Activated naive CD4-positive, alpha-beta T cell treated with anti-CD3 and anti-CD28 coated beads, Interleukin-2, amount 10 ng/mL, durations not matched to agents 7 days and 5 days (primary cell): ENCODE measurements at regions not wholly inside any gene's neighbourhood (a gene's known extent, or its start where the extent isn't known, plus 50 kb on each side); places are given as distances from the start of the nearest gene placed in this dataset.

ENCODE experiments used
- CTCF ChIA-PET: fragments of 350-600 bp; sonication (Branson Sonifier 250); formaldehyde crosslinking; loops from one replicate; lab custom pipeline; 2021; ENCODE audit warnings: antibody characterized with exemption; lab: Charles Lee
- DNase-seq: peaks from one replicate; pipeline ENCODE4 v3.0.0-alpha.2; 2020
- H3K27ac Mint-ChIP-seq: one replicate; pipeline ENCODE4 v1.8.0; 2021; ENCODE audit warnings: mild to moderate bottlenecking, moderate library complexity, mixed read lengths
- H3K27me3 Mint-ChIP-seq: one replicate; pipeline ENCODE4 v1.8.0; 2021; ENCODE audit warnings: mild to moderate bottlenecking, mixed read lengths
- H3K36me3 Mint-ChIP-seq: one replicate; pipeline ENCODE4 v1.8.0; 2021; ENCODE audit warnings: mixed read lengths
- H3K4me1 Mint-ChIP-seq: one replicate; pipeline ENCODE4 v1.8.0; 2021; ENCODE audit warnings: mixed read lengths
- H3K4me3 Mint-ChIP-seq: one replicate; pipeline ENCODE4 v1.8.0; 2021; ENCODE audit warnings: mild to moderate bottlenecking, moderate library complexity, mixed read lengths
- H3K9me3 Mint-ChIP-seq: one replicate; pipeline ENCODE4 v1.8.0; 2021; ENCODE audit warnings: mixed read lengths

GRCh38 chr1:187629075-187629474 is 800.3 kb downstream of the PLA2G4A start:
- CTCF ChIA-PET, result no interaction called here
- Mint-ChIP-seq H3K4me3 (no peak overlapping the region), H3K9me3 (peaks cover 6% of the 10 kb centered on the region)

DNA sequence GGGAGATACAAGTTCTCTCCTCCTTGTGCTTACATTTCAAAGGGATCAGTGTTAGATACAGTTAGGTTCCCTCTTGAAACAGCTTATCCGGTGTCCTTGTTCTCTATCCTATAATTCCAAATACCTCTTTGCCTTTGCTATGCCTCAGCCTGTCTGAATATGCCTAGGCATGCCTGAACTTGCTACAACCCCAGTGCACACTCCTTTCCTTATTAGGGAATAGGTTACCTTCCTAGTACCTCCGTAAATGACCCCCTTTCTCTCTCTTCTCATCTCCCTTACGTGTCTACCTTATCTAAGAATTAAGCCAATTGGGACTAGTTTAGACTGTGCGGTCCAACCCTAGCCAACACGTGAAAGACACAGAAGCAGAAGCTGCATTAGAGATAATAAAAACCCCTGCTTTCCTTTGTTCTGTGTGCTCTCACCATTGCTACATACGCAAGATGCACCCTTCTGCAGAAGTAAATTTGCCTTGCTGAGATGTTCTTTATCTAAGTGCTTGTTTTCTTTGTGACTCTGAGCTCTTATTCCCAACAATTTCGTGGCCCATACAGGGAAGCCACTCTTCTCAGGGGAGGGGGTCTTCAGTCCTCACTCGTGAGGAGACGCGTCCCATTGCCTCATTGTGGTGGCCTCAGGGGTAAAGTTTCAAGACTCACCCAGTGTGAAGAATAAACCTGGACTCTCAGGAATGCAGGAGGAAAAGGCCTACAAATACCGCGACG is 802.1 kb downstream of the PLA2G4A start:
- no peaks in the 10 kb centered on the region for H3K36me3 Mint-ChIP-seq

More at GRCh38 chr1:187629075-187629474, 800.3 kb downstream of the PLA2G4A start:
- no peaks in the 10 kb centered on the region for H3K27me3 Mint-ChIP-seq
- no peaks in the 10 kb centered on the region for H3K4me1 Mint-ChIP-seq
- H3K36me3 Mint-ChIP-seq, result no peaks in the 10 kb centered on the region
- H3K27ac Mint-ChIP-seq, result no peak overlapping the region
- no peak for DNase-seq

DNA sequence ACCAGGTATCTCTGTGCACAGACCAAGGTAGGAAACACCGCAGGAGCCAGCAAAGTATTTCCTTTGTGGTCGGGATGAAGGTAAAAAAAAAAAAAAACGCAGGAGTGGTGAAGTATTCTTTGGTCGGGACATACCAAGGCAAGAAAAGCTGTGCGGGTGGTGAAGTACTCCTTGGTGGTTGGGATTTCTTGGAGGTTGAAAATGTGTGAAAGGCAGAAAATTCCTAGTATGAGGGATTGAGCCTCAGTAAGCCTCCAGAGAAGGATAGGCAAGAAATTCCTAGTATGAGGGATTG is 802.6 kb downstream of the PLA2G4A start:
- CTCF ChIA-PET, result no interaction called here
- H3K36me3 Mint-ChIP-seq, result no peaks in the 10 kb centered on the region
- no peak for DNase-seq
- H3K4me3 Mint-ChIP-seq, result no peak overlapping the region
- no peaks in the 10 kb centered on the region for H3K27me3 Mint-ChIP-seq
- no peaks in the 10 kb centered on the region for H3K4me1 Mint-ChIP-seq
- H3K9me3 Mint-ChIP-seq, result peaks cover 7% of the 10 kb centered on the region
- no peak overlapping the region for H3K27ac Mint-ChIP-seq

More for the DNA sequence above, 802.1 kb downstream of the PLA2G4A start:
- peaks cover 6% of the 10 kb centered on the region for H3K9me3 Mint-ChIP-seq
- DNase-seq, result no peak
- H3K4me3 Mint-ChIP-seq, result no peak overlapping the region
- H3K27me3 Mint-ChIP-seq, result no peaks in the 10 kb centered on the region
- CTCF ChIA-PET, result no interaction called here
- no peak overlapping the region for H3K27ac Mint-ChIP-seq
- H3K4me1 Mint-ChIP-seq, result no peaks in the 10 kb centered on the region

DNA sequence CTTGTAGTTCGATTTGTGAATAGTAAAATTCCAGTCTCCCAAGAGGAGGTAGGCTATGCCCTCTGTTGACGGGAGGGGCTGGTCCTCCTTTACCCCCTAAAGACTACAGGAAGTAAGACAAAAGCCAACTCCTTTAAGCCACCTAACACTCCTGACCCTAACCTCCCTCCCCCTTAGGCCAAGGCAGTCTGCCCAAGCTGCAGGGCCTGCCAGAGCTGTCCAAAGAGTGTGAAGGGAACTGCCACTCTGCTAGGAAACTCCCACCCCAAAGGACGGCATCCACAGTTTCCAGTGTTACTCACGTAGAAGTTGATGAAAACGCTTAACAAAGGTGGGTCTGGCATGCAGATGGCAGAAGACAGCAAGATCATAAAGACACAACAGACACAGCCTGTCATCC is 803.2 kb downstream of the PLA2G4A start:
- H3K36me3 Mint-ChIP-seq, result no peaks in the 10 kb centered on the region
- no peak for DNase-seq
- no peaks in the 10 kb centered on the region for H3K27me3 Mint-ChIP-seq
- CTCF ChIA-PET, result no interaction called here
- H3K9me3 Mint-ChIP-seq, result peaks cover 10% of the 10 kb centered on the region
- H3K4me1 Mint-ChIP-seq, result no peaks in the 10 kb centered on the region
- no peak overlapping the region for H3K4me3 Mint-ChIP-seq
- H3K27ac Mint-ChIP-seq, result no peak overlapping the region

- Mint-ChIP-seq H3K4me3 (no peak overlapping the region), H3K9me3 (peaks cover 10% of the 10 kb centered on the region)
Measured at GRCh38 chr1:187634940-187635339, 806.2 kb downstream of the PLA2G4A start.

DNA sequence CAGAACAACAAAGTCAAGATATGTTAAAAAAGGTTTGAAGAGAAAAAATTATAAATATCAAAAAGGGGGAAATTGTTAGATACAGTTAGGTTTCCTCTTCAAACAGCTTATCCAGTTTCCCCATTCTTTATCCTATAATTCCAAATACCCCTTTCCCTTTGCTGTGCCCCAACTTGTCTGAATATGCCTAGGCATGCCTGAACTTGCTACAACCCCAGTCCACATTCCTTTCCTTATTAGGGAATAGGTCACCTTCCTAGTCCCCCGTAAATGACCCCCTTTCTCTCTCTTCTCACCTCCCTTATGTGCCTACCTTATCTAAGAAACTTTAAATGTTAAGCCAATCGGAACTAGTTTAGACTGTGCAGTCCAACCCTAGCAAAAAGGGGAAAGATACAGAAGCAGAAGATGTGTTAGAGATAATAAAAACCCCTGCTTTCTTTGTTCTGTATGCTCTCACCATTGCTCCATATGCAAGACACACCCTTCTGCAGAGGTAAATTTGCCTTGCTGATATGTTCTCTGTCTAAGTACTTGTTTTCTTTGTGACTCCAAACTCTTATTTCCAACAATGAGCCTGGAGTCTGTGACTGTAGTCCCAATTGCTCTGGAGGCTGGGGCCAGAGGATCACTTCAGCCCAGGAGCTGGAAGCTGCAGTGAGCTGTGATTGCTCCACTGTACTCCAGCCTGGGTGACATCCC is 810.1 kb downstream of the PLA2G4A start:
- Mint-ChIP-seq H3K9me3 (peaks cover 6% of the 10 kb centered on the region), H3K27ac (no peak overlapping the region), H3K36me3 (no peaks in the 10 kb centered on the region), H3K4me1 (no peaks in the 10 kb centered on the region), H3K4me3 (no peak overlapping the region), H3K27me3 (no peaks in the 10 kb centered on the region)
- CTCF ChIA-PET, result no interaction called here
- DNase-seq, result no peak

More at GRCh38 chr1:187634940-187635339, 806.2 kb downstream of the PLA2G4A start:
- Mint-ChIP-seq H3K27me3 (no peaks in the 10 kb centered on the region), H3K4me1 (no peaks in the 10 kb centered on the region), H3K36me3 (no peaks in the 10 kb centered on the region), H3K27ac (no peak overlapping the region)
- CTCF ChIA-PET, result no interaction called here
- DNase-seq, result no peak

GRCh38 chr1:187641015-187641414 is 812.3 kb downstream of the PLA2G4A start:
- Mint-ChIP-seq H3K4me1 (no peaks in the 10 kb centered on the region), H3K27ac (no peak overlapping the region), H3K9me3 (peaks cover 6% of the 10 kb centered on the region), H3K27me3 (no peaks in the 10 kb centered on the region), H3K4me3 (no peak overlapping the region), H3K36me3 (no peaks in the 10 kb centered on the region)
- no peak for DNase-seq
- CTCF ChIA-PET, result no interaction called here

DNA sequence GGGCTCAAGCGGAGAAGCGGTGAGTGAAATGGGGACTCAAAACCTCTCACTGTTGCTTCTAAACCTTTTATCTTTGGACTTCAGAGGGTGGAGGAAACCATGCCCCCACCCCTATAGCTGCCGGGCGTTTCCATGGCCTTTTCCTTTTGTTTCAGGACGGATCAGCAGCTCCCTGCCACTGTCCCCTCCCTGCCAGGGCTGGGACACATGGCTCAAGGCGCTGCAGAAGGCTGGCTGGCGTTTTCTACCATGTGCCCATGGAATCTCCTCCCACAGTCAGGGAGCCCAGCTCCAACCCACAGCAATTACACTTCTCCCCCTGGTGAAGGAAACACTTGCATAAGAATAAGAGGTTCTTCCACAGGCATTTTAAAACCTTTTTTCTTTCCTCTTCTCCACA is 812.7 kb downstream of the PLA2G4A start:
- H3K27ac Mint-ChIP-seq, result no peak overlapping the region
- no peaks in the 10 kb centered on the region for H3K4me1 Mint-ChIP-seq
- CTCF ChIA-PET, result no interaction called here
- DNase-seq, result no peak
- no peak overlapping the region for H3K4me3 Mint-ChIP-seq
- no peaks in the 10 kb centered on the region for H3K36me3 Mint-ChIP-seq
- H3K27me3 Mint-ChIP-seq, result no peaks in the 10 kb centered on the region
- peaks cover 5% of the 10 kb centered on the region for H3K9me3 Mint-ChIP-seq

DNA sequence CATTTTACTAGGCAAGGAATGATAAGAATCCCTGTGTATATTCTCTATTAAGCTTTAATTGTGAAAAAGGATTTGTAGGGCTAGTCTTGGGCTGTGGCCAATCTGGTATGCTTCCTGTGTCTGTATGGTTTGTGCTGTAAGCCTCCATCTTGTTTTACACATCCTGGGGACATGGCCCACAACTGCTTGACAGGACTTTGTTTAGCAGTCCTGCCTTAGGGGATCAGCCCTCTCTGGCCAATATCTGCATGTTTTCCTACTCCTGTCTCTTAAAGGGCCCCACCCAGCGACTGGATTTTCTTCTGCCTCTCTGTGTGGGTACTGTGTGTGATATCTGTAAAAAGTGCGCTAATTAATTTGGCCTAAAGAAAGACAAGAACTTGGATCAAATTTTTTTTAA is 813.2 kb downstream of the PLA2G4A start:
- Mint-ChIP-seq H3K27me3 (no peaks in the 10 kb centered on the region), H3K9me3 (peaks cover 5% of the 10 kb centered on the region), H3K36me3 (no peaks in the 10 kb centered on the region), H3K4me3 (no peak overlapping the region), H3K4me1 (no peaks in the 10 kb centered on the region), H3K27ac (no peak overlapping the region)
- no peak for DNase-seq
- CTCF ChIA-PET, result no interaction called here

- no peaks in the 10 kb centered on the region for H3K27me3 Mint-ChIP-seq
- H3K36me3 Mint-ChIP-seq, result no peaks in the 10 kb centered on the region
- no peak for DNase-seq
- peaks cover 2% of the 10 kb centered on the region for H3K9me3 Mint-ChIP-seq
- no peak overlapping the region for H3K4me3 Mint-ChIP-seq
- H3K27ac Mint-ChIP-seq, result no peak overlapping the region
- H3K4me1 Mint-ChIP-seq, result no peaks in the 10 kb centered on the region
- CTCF ChIA-PET, result no interaction called here
Measured at GRCh38 chr1:187645651-187646050, 816.9 kb downstream of the PLA2G4A start.

GRCh38 chr1:187646536-187647107 is 817.9 kb downstream of the PLA2G4A start:
- no peaks in the 10 kb centered on the region for H3K27me3 Mint-ChIP-seq
- no peak for DNase-seq
- no peaks in the 10 kb centered on the region for H3K4me1 Mint-ChIP-seq
- H3K27ac Mint-ChIP-seq, result no peak overlapping the region
- H3K4me3 Mint-ChIP-seq, result no peak overlapping the region
- H3K9me3 Mint-ChIP-seq, result peaks cover 2% of the 10 kb centered on the region
- CTCF ChIA-PET, result no interaction called here
- no peaks in the 10 kb centered on the region for H3K36me3 Mint-ChIP-seq

DNA sequence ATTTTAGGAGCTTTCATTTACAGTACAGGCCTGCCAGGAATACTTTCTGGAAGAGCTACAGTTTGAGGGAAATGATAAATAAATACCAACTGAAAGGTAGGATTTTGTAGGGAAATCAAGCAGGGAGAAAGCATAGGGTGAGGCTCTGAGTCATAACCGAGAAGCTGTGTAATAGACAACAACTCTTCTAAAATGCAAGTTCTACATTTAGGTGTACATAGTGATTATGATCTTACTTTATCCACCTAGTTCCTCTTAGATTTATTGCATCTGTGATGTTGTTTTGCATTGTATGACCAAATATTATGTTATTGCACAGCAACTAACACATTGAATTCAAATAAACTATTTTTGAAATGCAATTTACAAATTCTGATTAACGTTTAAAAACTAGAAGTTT is 819.3 kb downstream of the PLA2G4A start:
- Mint-ChIP-seq H3K4me1 (no peaks in the 10 kb centered on the region), H3K27ac (no peak overlapping the region), H3K27me3 (no peaks in the 10 kb centered on the region), H3K9me3 (peaks cover 2% of the 10 kb centered on the region), H3K4me3 (no peak overlapping the region), H3K36me3 (no peaks in the 10 kb centered on the region)
- CTCF ChIA-PET, result interaction anchor here (1.0 kb wide), 1 partner anchor 810 kb away, joined by 3 read pairs; no protein-coding TSS in a partner anchor
- no peak for DNase-seq

GRCh38 chr1:187654635-187655034 is 825.9 kb downstream of the PLA2G4A start:
- H3K4me1 Mint-ChIP-seq, result no peaks in the 10 kb centered on the region
- H3K27me3 Mint-ChIP-seq, result no peaks in the 10 kb centered on the region
- H3K9me3 Mint-ChIP-seq, result no peaks in the 10 kb centered on the region
- no peak overlapping the region for H3K4me3 Mint-ChIP-seq
- H3K27ac Mint-ChIP-seq, result no peak overlapping the region
- H3K36me3 Mint-ChIP-seq, result no peaks in the 10 kb centered on the region
- CTCF ChIA-PET, result interaction anchor here (0.6 kb wide), 1 partner anchor 21 kb away, joined by 3 read pairs; no protein-coding TSS in a partner anchor
- no peak for DNase-seq

- CTCF ChIA-PET, result no interaction called here
- no peaks in the 10 kb centered on the region for H3K9me3 Mint-ChIP-seq
Measured at GRCh38 chr1:187655104-187655503, 826.4 kb downstream of the PLA2G4A start.

DNA sequence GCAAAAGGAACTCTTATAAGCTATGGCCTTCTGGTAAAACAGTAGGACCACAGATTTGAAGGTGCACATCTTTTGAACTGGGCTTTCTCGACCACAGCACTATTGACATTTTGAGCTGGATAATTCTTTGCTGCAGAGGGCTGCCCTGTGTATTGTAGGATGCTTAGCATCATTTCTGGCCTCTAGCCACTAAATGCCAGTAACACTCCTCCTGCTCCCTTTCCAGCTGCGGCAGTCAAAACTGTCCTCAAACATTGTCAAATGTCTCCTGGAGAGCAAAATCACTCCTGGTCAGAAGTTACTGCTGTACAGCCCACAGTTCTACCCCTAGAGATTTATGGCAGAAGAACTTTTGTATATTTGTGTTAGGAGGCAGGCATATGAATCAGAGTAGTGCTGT is 836.7 kb downstream of the PLA2G4A start:
- CTCF ChIA-PET, result no interaction called here
- H3K9me3 Mint-ChIP-seq, result no peaks in the 10 kb centered on the region
- no peaks in the 10 kb centered on the region for H3K36me3 Mint-ChIP-seq
- no peak for DNase-seq
- no peaks in the 10 kb centered on the region for H3K27me3 Mint-ChIP-seq
- H3K4me3 Mint-ChIP-seq, result no peak overlapping the region
- no peak overlapping the region for H3K27ac Mint-ChIP-seq
- H3K4me1 Mint-ChIP-seq, result no peaks in the 10 kb centered on the region

More at GRCh38 chr1:187655104-187655503, 826.4 kb downstream of the PLA2G4A start:
- Mint-ChIP-seq H3K27me3 (no peaks in the 10 kb centered on the region), H3K27ac (no peak overlapping the region), H3K36me3 (no peaks in the 10 kb centered on the region), H3K4me1 (no peaks in the 10 kb centered on the region), H3K4me3 (no peak overlapping the region)
- DNase-seq, result no peak
